ENCODE measurements at regions not wholly inside any gene's neighbourhood (a gene's known extent, or its start where the extent isn't known, plus 50 kb on each side); places are given as distances from the start of the nearest gene placed in this dataset.

DNA sequence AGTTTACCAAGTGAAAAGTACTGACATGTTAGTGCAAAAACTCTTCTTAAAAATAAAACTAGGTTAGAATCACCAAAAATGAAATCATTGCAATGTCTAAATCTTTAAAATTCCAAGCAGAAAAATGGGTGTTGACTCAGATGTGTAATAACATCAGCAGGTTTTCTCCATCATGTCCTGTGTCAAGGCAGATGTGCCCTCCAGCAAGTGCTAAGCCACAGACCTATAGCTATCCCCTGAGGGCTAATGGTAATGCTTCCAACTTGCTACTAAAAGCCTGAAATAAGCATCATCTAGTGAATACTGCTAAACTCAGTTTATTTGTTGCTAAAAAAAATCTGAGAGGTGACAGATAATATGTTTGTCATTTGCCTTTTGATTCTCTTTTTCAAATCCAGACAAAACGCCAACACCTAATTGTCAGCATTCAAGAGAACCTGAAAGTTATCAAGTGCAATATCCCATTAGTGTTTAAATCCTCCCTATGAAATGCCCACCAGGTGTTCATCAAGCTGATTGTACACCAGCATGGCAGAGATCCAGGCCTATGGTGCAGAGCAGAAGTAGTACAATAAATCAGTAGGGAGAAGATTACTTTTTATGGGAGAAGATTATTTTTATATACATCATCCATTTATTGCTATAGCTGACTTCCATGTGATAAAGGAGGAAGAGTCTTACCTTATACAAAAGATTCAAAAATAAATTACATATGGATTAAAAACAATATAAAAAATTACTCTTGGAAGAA, 55.1 kb upstream of the SYT9 start:
- H3K9me3 ChIP-seq, result no peaks in the 10 kb centered on the region
- H3K4me1 ChIP-seq, result no peaks in the 10 kb centered on the region
- no peak overlapping the region for H3K4me3 ChIP-seq
- H3K36me3 ChIP-seq, result no peaks in the 10 kb centered on the region
- no peak overlapping the region for H3K27ac ChIP-seq
- no peak for TF ChIP-seq CTCF (IDR thresholded peaks at IDR 0.05)
- H3K27me3 ChIP-seq, result no peaks in the 10 kb centered on the region
- no peak for DNase-seq (ENCODE audit: low spot score)

DNA sequence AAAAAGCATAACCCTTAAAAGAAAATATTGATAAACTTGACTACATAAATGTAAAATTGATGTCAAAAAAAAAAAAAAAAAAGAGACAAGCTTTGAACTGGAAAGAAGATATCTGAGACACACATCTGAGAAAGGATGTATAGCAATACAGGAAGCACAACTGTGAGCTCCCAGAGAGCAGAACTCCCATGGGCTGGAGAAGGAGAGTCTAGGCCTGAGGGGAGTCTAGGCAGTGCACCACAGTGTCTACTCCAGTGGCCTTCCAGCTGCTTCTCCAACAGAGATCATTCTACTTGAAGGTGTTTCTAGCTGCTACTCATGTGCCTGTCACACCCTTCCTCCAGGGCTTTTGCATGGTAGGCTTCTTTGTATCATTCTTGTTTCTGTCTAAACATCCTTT, 54.2 kb upstream of the SYT9 start:
- H3K36me3 ChIP-seq, result no peaks in the 10 kb centered on the region
- DNase-seq (ENCODE audit: low spot score), result no peak
- H3K4me3 ChIP-seq, result no peak overlapping the region
- no peaks in the 10 kb centered on the region for H3K9me3 ChIP-seq
- no peaks in the 10 kb centered on the region for H3K27me3 ChIP-seq
- H3K4me1 ChIP-seq, result no peaks in the 10 kb centered on the region
- no peak overlapping the region for H3K27ac ChIP-seq
- TF ChIP-seq CTCF (IDR thresholded peaks at IDR 0.05), result no peak
